Anterior cingulate cortex (tissue), 58 donors: ENCODE measurements at regions not wholly inside any gene's neighbourhood (a gene's known extent, or its start where the extent isn't known, plus 50 kb on each side); places are given as distances from the start of the nearest gene placed in this dataset.

ENCODE experiments used
- DNase-seq, 58 donors: peaks; one replicate each; lab custom pipeline; 2025; lab: John Stamatoyannopoulos, UW

DNA sequence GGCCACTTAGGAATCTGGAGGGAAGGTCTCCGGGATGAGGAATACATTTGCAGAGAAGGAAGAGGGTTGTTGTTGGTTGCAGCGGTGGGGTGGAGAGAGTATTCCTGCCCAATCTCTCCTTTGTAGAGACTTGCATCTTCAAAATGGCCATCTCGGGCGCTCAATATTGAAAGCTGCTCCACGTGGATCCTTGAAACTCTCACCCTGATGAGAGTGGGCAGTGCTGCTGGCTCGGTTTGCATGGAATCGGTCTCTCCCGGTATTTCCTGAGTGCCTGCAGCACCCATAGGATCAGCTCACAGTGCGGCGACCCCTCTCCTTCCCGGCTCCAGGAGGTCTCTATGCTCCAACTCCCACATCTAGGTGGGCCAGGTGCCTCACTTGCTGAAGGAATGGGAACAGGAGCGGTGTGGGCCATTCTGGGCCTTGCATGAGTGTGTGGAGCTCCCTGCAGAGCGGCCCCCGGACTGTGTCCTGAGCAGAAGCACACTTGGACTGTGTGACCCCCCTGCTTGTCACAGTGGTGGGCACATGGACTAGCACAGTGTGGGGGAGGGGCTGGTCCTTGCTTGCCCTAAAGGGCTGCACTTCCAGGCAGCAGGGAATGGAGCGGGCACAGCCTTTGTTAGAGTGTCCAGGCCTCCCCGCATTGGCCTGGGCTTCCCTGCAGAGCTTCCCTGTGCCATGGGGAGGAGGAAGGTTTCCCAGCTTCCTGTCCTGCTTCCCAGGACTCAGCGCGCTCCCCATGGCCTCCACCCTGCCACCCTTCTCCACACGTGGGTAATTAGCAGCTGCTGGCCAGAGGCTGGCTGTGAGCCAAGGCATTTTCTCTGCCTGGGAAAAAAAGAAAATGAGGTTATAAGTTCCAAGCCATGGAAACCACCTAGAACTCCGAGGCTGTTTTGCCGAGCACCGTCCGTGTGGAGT, 139.3 kb downstream of the IRF8 start:
- peak in 10 of 58 donors; percentile 8 to 40 (median 15) for DNase-seq

DNA sequence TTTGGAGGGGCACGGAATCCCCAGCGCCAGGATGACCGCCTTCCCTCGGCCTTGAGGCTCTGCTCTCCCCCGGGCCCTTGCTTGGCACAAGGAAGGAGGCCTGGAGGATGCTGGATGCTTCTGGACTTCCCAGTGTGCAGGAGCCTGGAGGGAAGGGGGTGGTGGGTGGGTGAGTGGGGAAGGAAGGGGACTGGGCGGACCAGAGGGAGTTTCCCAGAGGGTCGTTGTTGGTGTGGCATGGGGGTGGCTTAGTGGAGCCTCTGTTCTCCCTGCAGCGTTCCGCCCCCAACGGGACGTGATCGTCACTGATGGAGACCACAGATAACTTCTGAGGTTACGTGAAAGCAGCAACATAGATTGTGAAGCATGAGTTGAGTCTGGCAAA, 140.0 kb downstream of the IRF8 start:
- no peak for DNase-seq

DNA sequence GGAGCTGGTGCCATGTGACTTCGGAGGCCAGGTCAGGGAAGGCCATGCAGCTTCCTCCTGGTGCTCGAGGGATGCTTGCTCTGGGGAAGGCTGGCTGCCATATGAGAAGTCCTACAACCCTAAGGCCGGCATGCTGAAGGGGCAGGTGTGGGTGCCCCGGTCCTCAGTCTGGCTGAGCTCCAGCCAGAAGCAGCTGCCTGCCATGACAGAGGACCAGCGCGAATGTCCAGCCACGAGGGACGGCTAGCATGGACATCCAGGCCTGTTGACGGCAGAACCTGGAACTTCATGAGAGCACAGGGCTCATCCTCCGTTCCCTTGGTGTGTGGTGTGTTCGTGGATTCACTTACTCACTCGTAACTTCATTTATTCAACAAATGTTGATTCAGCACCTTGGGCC, 140.6 kb downstream of the IRF8 start:
- no peak for DNase-seq

DNA sequence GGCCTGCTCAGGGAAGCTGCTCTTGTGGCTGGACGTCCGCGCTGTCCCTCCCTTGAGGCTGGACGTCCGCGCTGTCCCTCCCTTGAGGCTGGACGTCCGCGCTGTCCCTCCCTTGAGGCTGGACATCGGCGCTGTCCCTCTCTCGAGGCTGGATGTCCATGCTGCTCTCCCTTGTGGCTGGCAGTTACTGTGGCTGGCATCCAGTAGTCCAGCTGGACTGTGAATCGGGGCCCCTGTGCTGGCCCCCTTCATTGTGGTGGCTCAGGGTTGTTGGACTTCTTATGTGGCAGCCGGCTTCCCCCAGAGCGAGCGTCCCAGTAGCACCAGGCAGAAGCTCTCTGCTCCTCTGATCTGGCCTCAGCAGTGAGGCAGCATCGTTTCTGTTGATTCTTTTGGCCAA, 141.5 kb downstream of the IRF8 start:
- DNase-seq: no peak

DNA sequence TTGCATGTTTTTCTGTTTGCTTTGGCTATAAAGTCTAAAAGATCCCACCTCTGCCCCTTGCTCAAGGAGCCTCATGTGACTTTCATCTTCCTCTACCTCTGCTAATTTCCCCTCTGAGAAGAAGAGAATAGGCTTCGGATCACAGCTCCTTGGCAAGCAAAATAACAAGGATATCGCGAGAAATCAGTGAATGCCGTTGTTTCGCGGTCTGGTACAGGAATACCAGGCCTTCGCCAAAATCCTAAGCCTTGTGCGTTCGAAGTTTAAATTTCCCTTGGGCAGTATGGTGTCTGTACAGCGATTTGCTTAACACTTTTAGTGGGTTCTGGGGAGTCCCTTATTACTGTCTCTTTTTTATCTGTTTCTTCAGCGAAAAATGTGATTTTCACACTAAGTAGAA, 142.3 kb downstream of the IRF8 start:
- no peak for DNase-seq

DNA sequence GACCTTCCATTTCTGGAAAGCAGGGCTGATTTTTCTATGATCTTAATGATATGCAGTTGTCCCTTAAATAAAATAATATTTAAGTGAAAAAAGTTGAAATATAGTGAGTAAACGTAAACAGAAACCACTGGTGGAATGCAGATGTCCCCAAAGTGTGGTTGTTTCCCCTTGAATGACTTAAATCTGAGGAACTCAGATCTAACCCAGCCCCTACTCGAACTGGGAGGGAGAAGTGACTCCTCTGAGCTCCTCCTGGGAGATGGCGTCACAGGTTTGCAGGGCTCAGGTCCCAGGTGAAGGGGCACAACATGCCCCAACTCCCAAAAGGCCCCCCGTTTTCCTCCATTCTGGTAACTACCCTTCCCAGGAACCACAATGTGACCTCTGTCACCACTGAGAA, 142.8 kb downstream of the IRF8 start:
- no peak for DNase-seq

DNA sequence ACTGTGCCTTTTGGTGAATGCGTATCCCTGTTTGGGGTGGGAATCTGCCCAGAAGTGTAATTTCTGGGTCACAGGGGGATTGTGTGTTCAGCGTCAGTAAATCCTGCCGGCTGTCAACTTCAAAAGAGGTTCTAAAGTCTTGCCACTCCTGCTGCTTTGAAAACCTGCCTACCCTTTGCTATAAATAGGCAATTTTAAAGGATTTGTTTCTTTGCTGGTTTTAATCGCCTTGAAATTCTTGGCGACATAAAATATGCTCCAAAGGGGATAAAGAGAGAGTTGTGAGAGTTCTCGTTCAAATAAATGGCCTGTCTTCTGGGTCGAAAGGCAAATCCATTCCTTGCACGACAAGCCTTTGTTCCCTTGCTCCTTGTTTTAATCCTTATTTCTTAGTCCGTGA, 143.4 kb downstream of the IRF8 start:
- no peak for DNase-seq

DNA sequence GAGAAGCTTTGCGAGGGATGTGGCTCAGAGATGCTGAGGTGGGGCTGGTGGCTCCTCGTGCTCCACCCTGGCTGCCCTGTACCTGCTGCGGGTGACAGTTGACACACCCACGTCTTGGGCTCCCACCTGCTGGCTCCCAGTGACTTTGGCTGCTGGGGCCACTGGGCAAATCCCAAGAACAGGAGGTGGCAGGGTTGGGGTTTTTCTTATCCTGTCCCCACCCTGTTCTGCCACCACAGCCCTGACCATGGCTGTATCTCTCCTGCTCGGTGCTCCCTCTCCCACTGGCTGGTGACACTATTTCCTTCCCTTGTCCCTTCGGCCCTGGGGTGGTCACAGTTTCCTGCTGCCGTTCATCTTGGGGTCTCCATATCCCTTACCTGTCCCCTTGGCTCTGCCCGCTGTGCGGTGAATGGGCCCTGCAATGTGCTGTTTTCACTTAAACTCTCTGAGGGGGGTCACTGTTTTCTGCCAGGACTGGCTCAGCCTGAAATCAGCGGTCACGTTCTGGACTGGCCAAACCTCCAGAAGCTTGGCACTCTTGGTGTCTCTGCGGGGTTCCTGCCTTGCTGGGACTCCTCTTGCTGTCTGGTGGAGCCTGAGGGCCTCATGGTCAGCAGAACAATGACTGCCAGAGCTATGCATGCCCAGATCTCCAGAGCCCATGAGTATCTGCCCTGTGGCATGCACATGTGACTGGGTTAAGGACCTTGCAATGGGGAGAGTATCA, 144.2 kb downstream of the IRF8 start:
- no peak for DNase-seq

DNA sequence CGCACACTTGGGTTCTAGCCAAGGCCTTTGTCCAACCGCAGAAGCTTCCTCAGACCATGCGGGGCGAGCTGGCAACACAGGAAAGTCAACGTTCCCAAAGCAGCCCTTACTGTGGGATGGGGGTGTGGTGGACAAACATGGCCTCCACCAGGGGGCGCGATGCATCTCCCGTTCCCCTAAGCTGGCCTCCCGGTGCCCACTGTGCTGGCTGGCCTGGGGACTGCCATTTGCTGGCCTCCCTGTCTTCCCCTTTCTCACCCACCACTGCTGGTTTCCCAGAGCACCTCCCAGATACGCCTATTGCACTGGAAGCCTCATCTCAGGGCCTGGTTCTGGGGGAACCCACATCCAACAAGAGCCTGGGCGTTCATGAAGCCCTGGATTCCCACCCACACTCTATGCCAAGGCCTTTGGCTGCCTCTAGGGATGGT, 145.3 kb downstream of the IRF8 start:
- DNase-seq: no peak

DNA sequence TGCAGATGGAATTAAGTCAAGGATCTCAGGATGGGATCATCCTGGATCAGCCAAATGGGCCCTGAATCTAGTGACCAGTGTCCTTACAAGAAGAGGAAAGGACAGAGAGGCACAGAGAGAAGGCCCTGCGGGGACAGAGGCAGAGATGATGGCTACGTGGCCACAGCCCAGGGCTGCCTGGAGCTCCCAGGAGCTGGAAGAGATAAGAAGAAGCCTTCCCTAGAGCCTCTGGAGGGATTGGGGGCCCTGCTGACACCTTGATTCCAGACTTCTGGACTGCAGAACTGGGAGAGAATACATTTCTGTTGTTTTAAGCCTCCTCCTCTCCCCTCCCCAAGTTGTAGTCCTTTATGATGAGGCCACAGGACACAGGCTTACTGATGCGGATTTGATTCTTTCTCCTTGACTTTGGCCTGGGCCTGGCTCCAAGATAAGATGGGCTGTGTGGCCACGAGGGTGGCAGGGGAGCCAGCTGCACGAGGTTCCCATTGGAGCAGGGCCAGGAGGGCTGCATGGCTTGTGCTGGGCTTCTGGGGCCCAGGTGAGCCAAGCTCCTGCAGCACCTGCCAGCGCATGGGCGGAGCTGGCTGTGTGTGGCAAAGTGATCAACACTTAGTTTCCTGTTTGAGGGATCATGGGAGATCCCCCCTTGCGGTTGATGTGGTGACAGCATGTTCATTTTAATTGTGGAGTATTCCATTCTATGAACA, 146.1 kb downstream of the IRF8 start:
- no peak for DNase-seq

DNA sequence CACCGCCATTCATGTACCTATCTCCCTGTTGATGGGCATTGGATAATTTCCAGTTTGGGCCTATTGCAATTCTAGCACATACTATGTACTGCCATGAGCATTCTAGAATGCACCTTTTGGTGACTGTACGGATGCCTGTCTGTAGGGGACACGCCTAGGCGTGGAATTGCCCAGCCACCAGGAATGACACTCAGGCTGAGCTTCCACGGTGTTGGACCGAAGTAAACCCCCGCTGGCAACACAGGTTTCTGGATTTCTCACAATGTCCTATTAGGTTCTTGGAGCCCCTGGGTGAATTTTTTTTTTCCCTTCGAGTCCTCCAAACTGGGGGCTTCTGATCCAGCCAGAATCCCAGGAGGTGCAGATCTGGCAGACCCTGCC, 146.6 kb downstream of the IRF8 start:
- no peak for DNase-seq

DNA sequence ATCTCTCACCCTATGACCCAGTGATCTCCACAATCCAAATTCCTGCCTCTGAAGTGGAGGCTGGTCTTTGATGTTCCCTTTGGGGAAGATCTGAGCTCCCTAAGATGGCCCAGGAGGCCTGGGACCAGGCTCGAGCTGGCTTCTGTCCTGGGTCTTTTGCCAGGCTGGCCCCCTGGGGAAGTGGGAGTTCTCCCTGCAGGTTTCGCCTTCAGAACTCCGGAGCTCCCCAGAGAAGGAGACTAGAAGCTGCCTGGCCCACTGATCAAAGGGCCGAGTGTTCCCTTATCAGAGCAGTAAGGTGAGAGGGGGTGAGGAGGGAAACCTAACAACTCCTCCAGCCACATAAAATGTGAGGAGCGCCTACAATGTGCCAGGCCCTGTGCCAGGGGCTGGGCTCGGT, 147.1 kb downstream of the IRF8 start:
- no peak for DNase-seq

DNA sequence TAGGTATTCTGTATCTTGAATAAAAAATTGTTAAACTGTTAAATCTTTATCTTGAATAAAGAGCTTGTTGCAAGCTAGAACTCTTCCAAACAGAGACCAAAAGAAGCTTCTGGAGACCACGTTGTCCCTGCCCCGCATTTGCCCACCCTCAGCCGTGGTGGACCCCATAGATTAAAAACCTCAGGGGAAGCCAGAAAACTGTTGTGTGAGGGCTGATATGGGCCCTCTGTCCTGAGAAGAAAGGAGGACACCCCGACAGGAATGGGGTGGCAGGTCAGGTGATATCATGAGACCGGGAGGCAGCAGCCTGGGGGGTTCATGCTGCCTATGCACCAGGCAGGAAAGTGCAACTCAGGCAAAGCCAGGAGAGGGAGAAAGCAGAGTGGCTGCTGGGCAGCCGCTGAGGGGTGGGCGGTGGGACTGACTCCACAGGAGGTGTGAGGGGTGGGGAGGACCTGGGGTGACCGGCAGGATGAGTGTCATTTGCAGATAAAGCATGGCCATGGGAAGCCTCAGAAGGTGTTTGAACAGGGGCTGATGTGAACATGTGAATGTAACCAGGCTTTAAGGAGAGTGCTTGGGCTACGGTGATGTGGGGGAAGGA, 147.8 kb downstream of the IRF8 start:
- DNase-seq: no peak

DNA sequence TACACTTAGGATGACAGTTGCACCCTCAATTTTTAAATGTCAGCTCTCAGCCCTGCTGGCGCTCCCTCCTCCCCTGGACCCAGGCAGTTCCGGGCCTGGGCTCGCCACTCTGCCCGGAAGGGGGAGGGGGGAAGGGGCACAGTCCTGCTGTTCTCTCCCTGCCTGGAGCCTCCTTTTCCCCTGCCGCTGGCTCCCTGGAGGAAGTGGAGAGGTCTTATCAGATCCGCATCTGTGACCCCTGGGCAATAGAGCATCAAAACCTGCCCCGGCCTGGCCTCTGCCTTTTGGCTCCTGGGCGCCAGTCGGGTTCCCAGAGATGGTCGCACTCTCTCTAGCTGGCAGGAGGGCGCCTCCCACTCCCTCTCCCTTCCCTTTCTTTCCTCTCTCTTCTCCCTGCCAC, 149.3 kb downstream of the IRF8 start:
- no peak for DNase-seq

DNA sequence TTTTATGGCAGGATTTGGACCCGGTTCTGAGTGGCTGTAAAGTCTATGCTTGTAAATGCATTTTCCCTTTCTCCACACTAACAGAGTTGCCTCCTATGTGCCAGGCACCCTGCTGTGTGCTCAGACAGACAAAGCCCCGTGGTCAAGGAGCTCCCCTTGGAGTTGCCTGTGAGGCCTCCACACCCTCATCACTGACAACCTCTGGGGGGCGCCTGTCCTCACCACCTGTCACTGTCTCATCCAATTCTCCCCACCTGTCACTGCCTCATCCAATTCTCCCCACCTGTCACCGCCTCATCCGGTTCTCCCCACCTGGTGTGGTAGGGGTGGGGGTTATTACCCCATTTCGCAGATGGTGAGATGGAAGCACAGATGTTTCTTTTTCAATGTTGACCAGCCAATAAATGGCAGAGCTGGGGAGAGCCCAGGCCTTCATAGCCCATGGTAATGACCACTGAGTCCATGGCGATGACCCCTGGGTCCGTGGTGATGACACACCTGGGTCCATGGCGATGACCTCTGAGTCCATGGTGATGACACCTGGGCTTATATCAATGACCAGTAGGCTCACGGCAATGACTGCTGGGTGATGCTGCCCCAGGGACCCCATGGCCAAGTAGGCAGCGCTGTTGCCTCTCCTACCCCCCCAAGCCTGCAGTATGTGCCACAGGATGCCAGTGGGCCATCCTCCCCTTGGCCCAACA, 150.1 kb downstream of the IRF8 start:
- DNase-seq: no peak

DNA sequence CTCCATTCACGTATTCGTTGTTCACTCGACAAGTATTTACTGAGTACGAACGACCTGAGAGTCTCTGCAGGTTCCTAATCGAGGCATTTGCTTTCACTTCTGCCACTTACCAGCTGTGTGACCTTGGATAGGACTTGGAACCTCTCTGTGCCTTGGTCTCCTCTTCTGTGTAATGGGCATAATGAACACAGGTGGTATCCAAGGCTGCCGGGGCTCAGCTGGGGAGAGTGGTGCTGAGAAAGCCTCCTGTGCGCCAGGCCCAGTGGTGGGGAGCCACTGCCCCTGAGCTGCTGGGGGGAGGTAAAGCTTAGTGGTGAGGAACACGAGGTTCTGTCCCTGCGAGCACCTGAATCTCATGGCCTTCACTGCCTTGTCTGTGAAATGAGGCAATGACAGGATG, 150.7 kb downstream of the IRF8 start:
- DNase-seq: no peak

DNA sequence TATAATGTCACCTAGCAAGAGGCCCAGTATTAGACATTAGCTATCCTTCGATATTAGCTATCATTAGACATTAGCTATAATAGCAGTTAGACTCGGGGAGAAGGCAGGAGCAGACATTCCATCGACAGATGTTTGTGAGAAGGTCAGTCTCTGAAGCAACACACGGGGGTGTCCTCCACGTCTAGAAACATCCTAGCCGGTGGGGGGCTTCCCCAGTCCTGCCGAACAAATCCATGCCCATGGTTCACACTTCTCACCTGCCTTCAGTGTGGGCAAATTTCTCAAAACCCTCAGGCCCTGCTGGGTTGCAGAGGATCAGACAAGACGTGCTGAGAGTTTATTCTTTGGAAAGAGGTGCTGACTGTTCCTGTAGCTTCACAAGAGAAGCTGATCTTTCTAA, 151.1 kb downstream of the IRF8 start:
- DNase-seq: no peak

DNA sequence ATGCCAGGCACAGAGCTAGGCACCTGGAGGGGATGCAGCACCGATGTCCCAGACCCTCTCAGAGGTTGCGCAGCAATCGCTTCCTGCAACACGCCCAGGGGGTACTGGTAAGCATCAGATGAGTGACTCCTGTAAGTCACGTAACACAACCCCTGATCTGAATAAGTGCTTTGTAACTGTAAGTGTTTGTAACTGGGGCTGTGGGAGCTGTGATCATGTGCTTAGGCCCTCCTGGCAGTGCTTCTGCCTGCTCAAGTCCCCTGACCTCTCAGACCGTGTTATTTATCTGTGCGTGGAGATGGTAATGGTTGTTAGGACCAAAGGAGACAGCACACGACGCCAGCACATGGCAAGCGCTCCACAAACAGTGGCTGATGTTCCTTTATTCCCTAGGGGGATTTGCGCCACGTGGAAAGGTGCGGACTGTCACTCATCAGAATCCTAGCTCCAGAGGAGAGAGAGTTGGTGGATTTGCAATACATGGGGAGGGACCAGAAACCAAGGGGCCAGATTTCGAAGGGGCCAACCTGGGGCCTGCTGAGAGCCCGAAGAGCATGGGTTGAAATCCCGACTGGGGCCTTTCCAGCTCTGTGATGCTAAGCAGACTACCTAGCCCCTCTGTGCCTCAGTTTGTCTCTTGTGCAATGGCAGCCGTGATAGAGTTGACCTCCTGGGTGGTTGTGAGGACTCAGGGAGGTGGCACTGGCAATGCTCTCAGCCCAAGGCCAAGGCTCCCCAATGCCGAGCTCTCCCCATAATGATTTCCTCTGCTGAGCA, 151.8 kb downstream of the IRF8 start:
- DNase-seq: no peak

DNA sequence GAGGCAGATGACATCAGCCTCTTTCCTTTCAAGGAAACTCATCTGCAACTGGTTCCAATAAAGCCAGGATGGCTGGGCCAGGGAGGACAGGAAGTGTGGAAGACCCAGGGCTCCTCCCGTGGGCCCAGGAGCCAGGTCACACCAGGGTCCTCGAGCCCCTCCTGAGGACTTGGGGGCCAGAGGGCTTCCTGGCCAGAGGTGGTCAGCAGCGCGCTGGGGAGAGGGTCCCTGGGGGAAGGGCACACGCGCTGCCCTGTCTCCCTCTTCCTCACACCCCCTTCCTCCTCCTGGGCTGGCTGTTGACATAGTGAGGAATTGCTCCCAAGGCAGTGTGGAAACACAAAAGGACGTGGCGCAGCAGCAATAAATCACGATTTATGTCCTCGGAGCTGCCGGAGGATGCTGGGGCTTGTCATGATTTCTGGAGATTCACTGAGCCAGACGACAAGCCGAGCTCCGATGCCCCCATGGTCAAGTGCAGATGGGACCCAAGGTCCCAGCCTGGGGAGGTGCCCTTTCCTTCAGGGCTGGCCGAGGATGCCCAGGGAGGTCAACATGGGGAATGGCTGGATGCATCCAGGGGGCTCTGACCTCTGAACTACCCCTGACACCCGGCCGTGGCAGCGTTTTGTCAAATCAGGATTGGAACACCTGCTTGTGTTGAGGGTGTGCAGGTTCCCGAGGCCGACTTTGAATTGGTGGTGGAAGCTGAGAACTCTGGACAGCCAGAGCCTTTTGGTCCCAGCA, 152.6 kb downstream of the IRF8 start:
- no peak for DNase-seq
